Endothelial cell of umbilical vein (primary cell): ENCODE measurements at regions not wholly inside any gene's neighbourhood (a gene's known extent, or its start where the extent isn't known, plus 50 kb on each side); places are given as distances from the start of the nearest gene placed in this dataset.

Experiments used
- BruUV-seq: library from RNA; stranded (reverse); fragments of 400-500 nt; replicated peaks from 2 replicates; lab custom pipeline; 2021; lab: Mats Ljungman, UMichigan
- CTCF ChIA-PET: fragments of 300-600, 350-600 bp; sonication (Branson Sonifier 250); formaldehyde crosslinking; loops from one replicate; lab custom pipeline; 2021; ENCODE audit warnings: antibody characterized with exemption, inconsistent platforms; lab: Charles Lee
- POLR2A ChIA-PET: fragments of 300-600, 350-600 bp; sonication (Branson Sonifier 250); formaldehyde crosslinking; loops from one replicate; lab custom pipeline; 2021; ENCODE audit warnings: antibody characterized with exemption, inconsistent platforms; lab: Charles Lee
- DNase-seq: peaks from one replicate; pipeline ENCODE4 v3.0.0-alpha.2; 2011; ENCODE audit warnings: low read depth, low spot score
- FAIRE-seq: peaks from 2 replicates; lab custom pipeline; 2011; peaks lifted over from hg19 to GRCh38; lab: Jason Lieb, UNC
- H2AFZ ChIP-seq: 2 replicates; pipeline ENCODE4 v1.6.0; 2012; ENCODE audit warnings: low read depth, low read length, control low read depth, inconsistent platforms
- H3K27ac ChIP-seq: 2 replicates; pipeline ENCODE4 v1.5.1; 2011; ENCODE audit warnings: low read depth, mild to moderate bottlenecking, control low read depth, low read length, moderate library complexity; ENCODE audit not compliant: insufficient read depth
- H3K27me3 ChIP-seq, 2 experiments: 2 replicates each; pipeline versions ENCODE4 v1.6.0 to v1.6.1; 2011; ENCODE audit warnings: low read length in 2 of 2, mixed read lengths in 1 of 2; ENCODE audit not compliant: control insufficient read depth in 2 of 2, insufficient read depth in 2 of 2
- H3K36me3 ChIP-seq, 2 experiments: 2 replicates in 1 of 2; 3 replicates in 1 of 2; pipeline ENCODE4 v1.5.1; 2011; ENCODE audit warnings: low read length in 2 of 2, mild to moderate bottlenecking in 1 of 2, moderate library complexity in 1 of 2; ENCODE audit not compliant: control insufficient read depth in 2 of 2, insufficient read depth in 2 of 2; ENCODE audit errors: extremely low read depth in 1 of 2
- H3K4me1 ChIP-seq: 3 replicates; pipeline ENCODE4 v1.5.1; 2011; ENCODE audit warnings: mild to moderate bottlenecking, low read length; ENCODE audit not compliant: control insufficient read depth, insufficient read depth; ENCODE audit errors: extremely low read depth
- H3K4me2 ChIP-seq: 2 replicates; pipeline ENCODE4 v1.6.1; 2011; ENCODE audit warnings: low read length, control low read depth, mixed read lengths; ENCODE audit not compliant: insufficient read depth
- H3K4me3 ChIP-seq, 3 experiments: fragments of 200-600 bp in 1 of 3; sonication (generic), shearing (Covaris generic) in 1 of 3; replicated peaks in 1 of 3; 2 replicates each; pipeline ENCODE4 v1.5.1; 2011 to 2016; ENCODE audit warnings: control low read depth in 3 of 3, low read length in 3 of 3, mild to moderate bottlenecking in 2 of 3, inconsistent platforms in 1 of 3, low read depth in 1 of 3, moderate library complexity in 1 of 3; ENCODE audit not compliant: insufficient read depth in 1 of 3
- H3K79me2 ChIP-seq: 2 replicates; pipeline ENCODE4 v1.6.0; 2012; ENCODE audit warnings: low read length, inconsistent platforms; ENCODE audit not compliant: control insufficient read depth, insufficient read depth
- H3K9ac ChIP-seq: replicated peaks from 2 replicates; pipeline ENCODE3; 2011; ENCODE audit warnings: low read length, control low read depth; ENCODE audit not compliant: insufficient read depth; ENCODE audit errors: extremely low read depth
- H3K9me1 ChIP-seq: replicated peaks from 3 replicates; pipeline ENCODE4 v1.6.0; 2011; ENCODE audit warnings: mild to moderate bottlenecking, low read length; ENCODE audit not compliant: control insufficient read depth, insufficient read depth; ENCODE audit errors: extremely low read depth
- H3K9me3 ChIP-seq: replicated peaks from 2 replicates; pipeline ENCODE4 v1.5.1; 2012; ENCODE audit warnings: low read length, inconsistent platforms; ENCODE audit not compliant: control insufficient read depth, insufficient read depth
- H4K20me1 ChIP-seq: replicated peaks from 2 replicates; pipeline ENCODE3; 2011; ENCODE audit warnings: mild to moderate bottlenecking, low read length; ENCODE audit not compliant: control insufficient read depth, insufficient read depth; ENCODE audit errors: extremely low read depth
- CTCF ChIP-seq, 2 donors: IDR thresholded peaks; 1 replicate in 1 of 2; 2 replicates in 1 of 2; pipeline ENCODE4 v1.5.1; 2011; ENCODE audit warnings: low read length in 2 of 2, mild to moderate bottlenecking in 2 of 2, moderate library complexity in 2 of 2, control low read depth in 1 of 2, inconsistent platforms in 1 of 2, low read depth in 1 of 2; ENCODE audit not compliant: insufficient read depth in 1 of 2; ENCODE audit errors: extremely low read depth in 1 of 2
- EZH2 ChIP-seq: IDR thresholded peaks from 2 replicates; pipeline ENCODE4 v1.6.1; 2012; ENCODE audit warnings: borderline replicate concordance, low read depth, mild to moderate bottlenecking, moderate library complexity, low read length, inconsistent platforms; ENCODE audit not compliant: severe bottlenecking
- FOS ChIP-seq: IDR thresholded peaks from 2 replicates; pipeline ENCODE4 v1.6.1; 2011; ENCODE audit warnings: mild to moderate bottlenecking, low read length, moderate library complexity, borderline replicate concordance; ENCODE audit not compliant: insufficient read depth
- GATA2 ChIP-seq: IDR thresholded peaks from 2 replicates; pipeline ENCODE4 v1.7.0; 2011; ENCODE audit warnings: low read depth, mild to moderate bottlenecking, moderate library complexity, mixed read lengths, low read length; ENCODE audit not compliant: insufficient read length, insufficient read depth
- JUN ChIP-seq: IDR thresholded peaks from 2 replicates; pipeline ENCODE4 v1.6.1; 2011; ENCODE audit warnings: borderline replicate concordance, low read depth; ENCODE audit not compliant: insufficient read length, insufficient read depth
- MAX ChIP-seq: IDR thresholded peaks from 2 replicates; pipeline ENCODE4 v1.6.1; 2011; ENCODE audit not compliant: insufficient read depth, insufficient read length
- MYC ChIP-seq: IDR thresholded peaks from one replicate; pipeline ENCODE4 v1.6.1; 2011; ENCODE audit warnings: mild to moderate bottlenecking, low read depth, low read length
- POLR2A ChIP-seq: IDR thresholded peaks from 2 replicates; pipeline ENCODE4 v1.6.1; 2012; ENCODE audit warnings: low read depth, mild to moderate bottlenecking, control low read depth, low read length
- POLR2AphosphoS5 ChIP-seq: IDR thresholded peaks from 2 replicates; pipeline ENCODE4 v1.6.1; 2012; ENCODE audit warnings: low read depth, mild to moderate bottlenecking, control low read depth, low read length, moderate library complexity; ENCODE audit not compliant: insufficient read depth
- dilution Hi-C: fragments of 300-500 bp; cut with MboI; formaldehyde crosslinking; loops from one replicate; pipeline ENCODE4 v1.15.0; 2019; ENCODE audit warnings: low sequenced_read_pairs; ENCODE audit not compliant: extremely low pct_ligation_motif_present
- intact Hi-C: fragments of 100-400 bp; cut with micrococcal nuclease; formaldehyde crosslinking; loops from one replicate; pipeline ENCODE4 v1.10.0; 2022

- dilution Hi-C loops: no loop called here
- H3K36me3 ChIP-seq: no peaks in the 10 kb centered on the region
- TF ChIP-seq CTCF (IDR thresholded peaks at IDR 0.05; ENCODE audit: extremely low read depth in 1 of 2, insufficient read depth in 1 of 2, low read depth in 1 of 2, low read length in 2 of 2) (no peak), JUN (no peak), MYC (no peak), FOS (no peak), MAX (no peak), EZH2 (no peak), POLR2AphosphoS5 (no peak), GATA2 (no peak), POLR2A (no peak)
- POLR2A ChIA-PET: no interaction called here
- H3K9ac ChIP-seq: no peak overlapping the region
- H4K20me1 ChIP-seq: no peaks in the 10 kb centered on the region
- peaks cover 4% of the 10 kb centered on the region for H3K4me1 ChIP-seq
- no peaks in the 10 kb centered on the region for H3K27me3 ChIP-seq
- DNase-seq (no peak), FAIRE-seq (no peak)
- H3K4me3 ChIP-seq: no peak overlapping the region
- H3K4me2 ChIP-seq: no peak overlapping the region
- no peak overlapping the region for H3K27ac ChIP-seq
- H3K9me3 ChIP-seq: no peaks in the 10 kb centered on the region
- BruUV-seq: no TSS peak
- H3K79me2 ChIP-seq: no peaks in the 10 kb centered on the region
- CTCF ChIA-PET: no interaction called here
- intact Hi-C loops: no loop called here
- H2AFZ ChIP-seq: no peak overlapping the region
- no peaks in the 10 kb centered on the region for H3K9me1 ChIP-seq
These were observed 115.1 kb upstream of the COPS8 start for GRCh38 chr2:236970656-236971010.
